ENCODE measurements at regions not wholly inside any gene's neighbourhood (a gene's known extent, or its start where the extent isn't known, plus 50 kb on each side); places are given as distances from the start of the nearest gene placed in this dataset.

- CTCF ChIA-PET = no interaction called here
These were observed 551.8 kb downstream of the DIPK2A start for GRCh38 chr3:144523396-144523795.

GRCh38 chr3:144524531-144524930 lies 552.9 kb downstream of the DIPK2A start:
- Mint-ChIP-seq H3K27ac (no peak overlapping the region), H3K27me3 (peaks cover 5% of the 10 kb centered on the region), H3K9me3 (no peaks in the 10 kb centered on the region), H3K4me1 (ENCODE audit: low read depth) (no peaks in the 10 kb centered on the region), H3K36me3 (ENCODE audit: low read depth) (no peaks in the 10 kb centered on the region), H3K4me3 (no peak overlapping the region)
- no peak for TF ChIP-seq CTCF (IDR thresholded peaks at IDR 0.05)
- no peak overlapping the region for H3K27ac ChIP-seq (ENCODE audit: low read depth in 1 of 2, low read length in 2 of 2)
- no peak overlapping the region for H3K4me3 ChIP-seq (ENCODE audit: low read length)
- H3K4me1 ChIP-seq (ENCODE audit: insufficient read depth, low read length) = no peaks in the 10 kb centered on the region
- intact Hi-C loops (cut with DNase I, micrococcal nuclease) = no loop called here
- H3K9me3 ChIP-seq (ENCODE audit: control insufficient read depth in 1 of 2, insufficient read depth in 1 of 2, low read length in 2 of 2) = no peaks in the 10 kb centered on the region
- no peaks in the 10 kb centered on the region for H3K27me3 ChIP-seq (ENCODE audit: control insufficient read depth in 1 of 2, insufficient read depth in 2 of 2, low read length in 2 of 2)
- ChIA-PET POLR2A (no interaction called here), CTCF (no interaction called here)
- H3K36me3 ChIP-seq (ENCODE audit: insufficient read depth, low read length) = no peaks in the 10 kb centered on the region
- no peak for DNase-seq
- ATAC-seq (ENCODE audit: poor library complexity) = no peak

More at GRCh38 chr3:144523396-144523795, 551.8 kb downstream of the DIPK2A start:
- Mint-ChIP-seq H3K27me3 (peaks cover 5% of the 10 kb centered on the region), H3K9me3 (no peaks in the 10 kb centered on the region), H3K4me3 (no peak overlapping the region), H3K4me1 (ENCODE audit: low read depth) (no peaks in the 10 kb centered on the region), H3K36me3 (ENCODE audit: low read depth) (no peaks in the 10 kb centered on the region), H3K27ac (no peak overlapping the region)
- no peak overlapping the region for H3K27ac ChIP-seq (ENCODE audit: low read depth in 1 of 2, low read length in 2 of 2)
- H3K9me3 ChIP-seq (ENCODE audit: control insufficient read depth in 1 of 2, insufficient read depth in 1 of 2, low read length in 2 of 2) = no peaks in the 10 kb centered on the region
- no peak for TF ChIP-seq CTCF (IDR thresholded peaks at IDR 0.05)
- ATAC-seq (ENCODE audit: poor library complexity) (no peak), DNase-seq (no peak)
- H3K4me1 ChIP-seq (ENCODE audit: insufficient read depth, low read length) = no peaks in the 10 kb centered on the region
- H3K36me3 ChIP-seq (ENCODE audit: insufficient read depth, low read length) = no peaks in the 10 kb centered on the region
- H3K4me3 ChIP-seq (ENCODE audit: low read length) = no peak overlapping the region
- POLR2A ChIA-PET = no interaction called here
- intact Hi-C loops (cut with DNase I, micrococcal nuclease) = no loop called here
- H3K27me3 ChIP-seq (ENCODE audit: control insufficient read depth in 1 of 2, insufficient read depth in 2 of 2, low read length in 2 of 2) = no peaks in the 10 kb centered on the region

- DNase-seq (no peak), ATAC-seq (ENCODE audit: poor library complexity) (no peak)
- Mint-ChIP-seq H3K9me3 (no peaks in the 10 kb centered on the region), H3K36me3 (ENCODE audit: low read depth) (no peaks in the 10 kb centered on the region), H3K27ac (no peak overlapping the region), H3K4me3 (no peak overlapping the region), H3K27me3 (peaks cover 5% of the 10 kb centered on the region), H3K4me1 (ENCODE audit: low read depth) (no peaks in the 10 kb centered on the region)
- POLR2A ChIA-PET = no interaction called here
- Histone ChIP-seq H3K4me1 (ENCODE audit: insufficient read depth, low read length) (no peaks in the 10 kb centered on the region), H3K27ac (ENCODE audit: low read depth in 1 of 2, low read length in 2 of 2) (no peak overlapping the region), H3K4me3 (ENCODE audit: low read length) (no peak overlapping the region), H3K36me3 (ENCODE audit: insufficient read depth, low read length) (no peaks in the 10 kb centered on the region), H3K27me3 (ENCODE audit: control insufficient read depth in 1 of 2, insufficient read depth in 2 of 2, low read length in 2 of 2) (no peaks in the 10 kb centered on the region), H3K9me3 (ENCODE audit: control insufficient read depth in 1 of 2, insufficient read depth in 1 of 2, low read length in 2 of 2) (no peaks in the 10 kb centered on the region)
- intact Hi-C loops (cut with DNase I, micrococcal nuclease) = no loop called here
- TF ChIP-seq CTCF (IDR thresholded peaks at IDR 0.05) = no peak
- CTCF ChIA-PET = no interaction called here
These were observed 557.9 kb downstream of the DIPK2A start for GRCh38 chr3:144529566-144529965.
